A549 (cell line): ENCODE measurements at regions not wholly inside any gene's neighbourhood (a gene's known extent, or its start where the extent isn't known, plus 50 kb on each side); places are given as distances from the start of the nearest gene placed in this dataset.

Experiments used
- ATAC-seq, 2 experiments: fragments of 200-7000 bp in 1 of 2; fragments of >200 bp in 1 of 2; cut with Nextera tagmentation in 1 of 2; cut with Tn5 transposase in 1 of 2; 3 replicates each; pipeline versions ENCODE4 v1.8.0 to v1.9.1; 2018 to 2020; ENCODE audit warnings: mild to moderate bottlenecking in 1 of 2, moderate library complexity in 1 of 2
- CTCF ChIA-PET: fragments of 300-600 bp; sonication (Branson Sonifier 250); formaldehyde crosslinking; extraction: SDS; loops from one replicate; lab custom pipeline; 2021; ENCODE audit warnings: antibody characterized with exemption, inconsistent platforms; lab: Yijun Ruan, JAX
- POLR2A ChIA-PET: fragments of 350-600 bp; formaldehyde crosslinking; extraction: SDS; loops from one replicate; lab custom pipeline; 2021; ENCODE audit warnings: antibody characterized with exemption, inconsistent platforms; lab: Yijun Ruan, JAX
- DNase-seq, 2 experiments: peaks; one replicate each; pipeline versions ENCODE4 v3.0.0 to v3.0.0-alpha.2; 2011 to 2016; ENCODE audit warnings: low read depth in 1 of 2, low spot score in 1 of 2
- FAIRE-seq: peaks from 2 replicates; lab custom pipeline; 2011; peaks lifted over from hg19 to GRCh38; lab: Jason Lieb, UNC
- H3K27ac ChIP-seq, 2 experiments: fragments of >200 bp; sonication (Bioruptor Twin); formaldehyde crosslinking; 3 replicates each; pipeline ENCODE4 v1.5.1; 2016 to 2017
- H3K4me1 ChIP-seq: fragments of >200 bp; sonication (Bioruptor Twin); formaldehyde crosslinking; 3 replicates; pipeline ENCODE4 v1.6.1; 2016
- H3K4me2 ChIP-seq: fragments of >200 bp; sonication (Bioruptor Twin); formaldehyde crosslinking; 3 replicates; pipeline ENCODE4 v1.6.1; 2016
- H3K4me3 ChIP-seq: fragments of >200 bp; sonication (Bioruptor Twin); formaldehyde crosslinking; 3 replicates; pipeline ENCODE4 v1.5.1; 2016
- H3K9me3 ChIP-seq: fragments of >200 bp; sonication (Bioruptor Twin); formaldehyde crosslinking; 3 replicates; pipeline ENCODE4 v1.6.1; 2016
- BCL3 ChIP-seq: fragments of >200 bp; sonication (Bioruptor Twin); formaldehyde crosslinking; IDR thresholded peaks from 3 replicates; pipeline ENCODE4 v1.6.1; 2016
- CHD2 ChIP-seq: fragments of 150-350 bp; IDR thresholded peaks from 2 replicates; pipeline ENCODE4 v1.6.1; 2014; ENCODE audit warnings: low read length; ENCODE audit not compliant: partially characterized antibody
- ESRRA ChIP-seq: fragments of 150-350 bp; IDR thresholded peaks from 2 replicates; pipeline ENCODE4 v1.6.1; 2014; ENCODE audit warnings: mild to moderate bottlenecking, low read length, borderline replicate concordance
- FOSL2 ChIP-seq, 2 experiments: fragments of 450-650 bp in 1 of 2; fragments of >200 bp in 1 of 2; sonication (Bioruptor Twin) in 1 of 2; formaldehyde crosslinking; IDR thresholded peaks; 2 replicates each; pipeline versions ENCODE4 v1.5.0 to v1.6.1; 2016 to 2020; ENCODE audit warnings: mild to moderate bottlenecking in 1 of 2, moderate library complexity in 1 of 2
- GATA3 ChIP-seq: IDR thresholded peaks from 2 replicates; pipeline ENCODE4 v1.6.1; 2012; ENCODE audit warnings: borderline replicate concordance
- HDAC2 ChIP-seq: fragments of 200-600 bp; sonication (generic); IDR thresholded peaks from 2 replicates; pipeline ENCODE4 v1.6.1; 2016
- HEYL ChIP-seq: fragments of 250-450 bp; sonication (Bioruptor Pico); IDR thresholded peaks from 2 replicates; pipeline ENCODE4 v1.8.0; 2021; ENCODE audit warnings: mild to moderate bottlenecking, moderate library complexity
- HOXA7 ChIP-seq: fragments of 250-450 bp; sonication (Bioruptor Pico); IDR thresholded peaks from 2 replicates; pipeline ENCODE4 v1.5.0; 2020; ENCODE audit warnings: mild to moderate bottlenecking, moderate library complexity
- MAFK ChIP-seq: fragments of 450-650 bp; IDR thresholded peaks from 2 replicates; pipeline ENCODE4 v1.6.1; 2014; ENCODE audit not compliant: partially characterized antibody
- MAX ChIP-seq: IDR thresholded peaks from 2 replicates; pipeline ENCODE4 v1.6.1; 2012
- MAZ ChIP-seq: fragments of 150-350 bp; IDR thresholded peaks from 2 replicates; pipeline ENCODE4 v1.6.1; 2014; ENCODE audit warnings: antibody characterized with exemption, low read depth, low read length, borderline replicate concordance
- NFE2L2 ChIP-seq: fragments of 150-350 bp; conservative IDR thresholded peaks from 2 replicates; pipeline ENCODE4 v1.6.1; 2014; ENCODE audit warnings: low read length
- RAD21 ChIP-seq, 2 experiments: fragments of >200 bp in 1 of 2; sonication (Bioruptor Twin) in 1 of 2; formaldehyde crosslinking in 1 of 2; IDR thresholded peaks in 1 of 2; conservative IDR thresholded peaks in 1 of 2; 2 replicates in 1 of 2; 3 replicates in 1 of 2; pipeline ENCODE4 v1.6.1; 2012 to 2018; ENCODE audit warnings: inconsistent platforms in 1 of 2
- RNF2 ChIP-seq: fragments of 200-600 bp; sonication (generic); IDR thresholded peaks from 2 replicates; pipeline ENCODE4 v1.6.1; 2016; ENCODE audit warnings: low read depth, mild to moderate bottlenecking, antibody characterized with exemption, moderate library complexity, borderline replicate concordance
- SREBF2 ChIP-seq: fragments of 450-650 bp; IDR thresholded peaks from 2 replicates; pipeline ENCODE4 v1.6.1; 2014; ENCODE audit warnings: mild to moderate bottlenecking, moderate library complexity
- ZC3H11A ChIP-seq: fragments of 450-650 bp; IDR thresholded peaks from 2 replicates; pipeline ENCODE4 v1.6.1; 2014; ENCODE audit warnings: antibody characterized with exemption, mild to moderate bottlenecking
- WGBS: methylation state at CpG from one replicate; pipeline ENCODE4 v1.1.6; 2017; ENCODE audit errors: missing lambda C conversion rate; 5-methylcytosine and 5-hydroxymethylcytosine counted together
- TF ChIP-seq, protein P1 (sequence below): fragments of 450-650 bp; IDR thresholded peaks from 2 replicates; pipeline ENCODE4 v1.6.1; 2014; ENCODE audit warnings: antibody characterized with exemption

GRCh38 chr16:79540825-79541595 is 59.5 kb downstream of the MAF start:
- TF ChIP-seq, protein P1, sequence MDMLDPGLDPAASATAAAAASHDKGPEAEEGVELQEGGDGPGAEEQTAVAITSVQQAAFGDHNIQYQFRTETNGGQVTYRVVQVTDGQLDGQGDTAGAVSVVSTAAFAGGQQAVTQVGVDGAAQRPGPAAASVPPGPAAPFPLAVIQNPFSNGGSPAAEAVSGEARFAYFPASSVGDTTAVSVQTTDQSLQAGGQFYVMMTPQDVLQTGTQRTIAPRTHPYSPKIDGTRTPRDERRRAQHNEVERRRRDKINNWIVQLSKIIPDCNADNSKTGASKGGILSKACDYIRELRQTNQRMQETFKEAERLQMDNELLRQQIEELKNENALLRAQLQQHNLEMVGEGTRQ, result no peak
- TF ChIP-seq CHD2 (no peak), ESRRA (no peak)
- ATAC-seq (no peak), DNase-seq (no peak), FAIRE-seq (no peak)
- Histone ChIP-seq H3K27ac (no peak overlapping the region), H3K4me2 (no peak overlapping the region), H3K4me1 (no peaks in the 10 kb centered on the region), H3K9me3 (no peaks in the 10 kb centered on the region), H3K4me3 (no peak overlapping the region)
- POLR2A ChIA-PET, result no interaction called here
- CTCF ChIA-PET, result interaction anchor here (0.7 to 1.4 kb wide), 2 partner anchors 13 to 352 kb away, joined by 3 to 4 read pairs; no protein-coding TSS in a partner anchor
- 57% methylated on average over 15 of the region's 15 CpGs for WGBS

- Histone ChIP-seq H3K4me1 (no peaks in the 10 kb centered on the region), H3K27ac (no peak overlapping the region), H3K4me2 (no peak overlapping the region), H3K9me3 (no peaks in the 10 kb centered on the region), H3K4me3 (no peak overlapping the region)
- 50% methylated on average over 6 of the region's 6 CpGs for WGBS
- ChIA-PET POLR2A (no interaction called here), CTCF (no interaction called here)
- no peak for FAIRE-seq
- ATAC-seq, result no peak
- TF ChIP-seq NFE2L2 (no peak), MAX (no peak), SREBF2 (no peak), HOXA7 (CRISPR knock-in tag) (no peak), MAZ (no peak), GATA3 (no peak), RAD21 (conservative IDR thresholded peaks at IDR 0.05 in 1 of 2, IDR thresholded peaks at IDR 0.05 in 1 of 2) (no peak), HEYL (no peak)
- DNase-seq, result no peak
Observed at GRCh38 chr16:79537584-79537983, 63.0 kb downstream of the MAF start.

GRCh38 chr16:79536958-79537357 is 63.6 kb downstream of the MAF start:
- DNase-seq (no peak), ATAC-seq (no peak), FAIRE-seq (no peak)
- ChIA-PET CTCF (no interaction called here), POLR2A (no interaction called here)
- Histone ChIP-seq H3K4me1 (no peaks in the 10 kb centered on the region), H3K4me2 (no peak overlapping the region), H3K27ac (no peak overlapping the region), H3K4me3 (no peak overlapping the region), H3K9me3 (no peaks in the 10 kb centered on the region)
- 6% methylated on average over 4 of the region's 4 CpGs for WGBS
- no peak for TF ChIP-seq RAD21 (conservative IDR thresholded peaks at IDR 0.05 in 1 of 2, IDR thresholded peaks at IDR 0.05 in 1 of 2)
- peak; percentile 75 for TF ChIP-seq MAFK
- no peak for TF ChIP-seq FOSL2 (IDR thresholded peaks at IDR 0.05)
- no peak for TF ChIP-seq FOSL2 (CRISPR knock-in tag; IDR thresholded peaks at IDR 0.05)

DNA sequence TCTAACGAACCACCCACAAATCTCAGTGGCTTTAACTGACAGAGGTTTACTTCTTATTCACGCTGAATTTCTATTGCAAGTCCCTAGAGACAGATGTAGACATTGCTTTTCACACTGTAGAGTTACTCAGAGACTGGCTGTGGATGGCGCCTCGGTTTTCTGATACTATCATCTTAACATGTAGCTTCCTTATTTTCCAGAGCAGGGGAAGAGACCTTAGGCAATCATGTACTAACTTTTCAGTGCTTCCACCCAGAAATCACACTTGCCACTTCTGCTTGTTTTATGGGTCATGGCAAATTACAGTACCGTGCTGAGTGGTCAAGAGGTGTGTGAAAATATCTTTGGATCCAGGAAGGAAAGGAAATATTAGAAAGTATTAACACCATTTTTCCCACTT is 65.4 kb downstream of the MAF start:
- FAIRE-seq (no peak), ATAC-seq (no peak), DNase-seq (no peak)
- no peak overlapping the region for H3K4me3 ChIP-seq
- 23% methylated on average over 5 of the region's 5 CpGs for WGBS
- H3K9me3 ChIP-seq, result no peaks in the 10 kb centered on the region
- H3K27ac ChIP-seq, result no peak overlapping the region
- POLR2A ChIA-PET, result no interaction called here
- H3K4me1 ChIP-seq, result no peaks in the 10 kb centered on the region
- CTCF ChIA-PET, result no interaction called here
- no peak overlapping the region for H3K4me2 ChIP-seq
- TF ChIP-seq SREBF2 (no peak), HDAC2 (no peak), BCL3 (no peak), ZC3H11A (no peak), RNF2 (no peak)
